Smooth muscle cell (in vitro differentiated cells): ENCODE measurements at regions not wholly inside any gene's neighbourhood (a gene's known extent, or its start where the extent isn't known, plus 50 kb on each side); places are given as distances from the start of the nearest gene placed in this dataset.

ENCODE experiments used
- DNase-seq: peaks from one replicate; lab custom pipeline; 2025; ENCODE audit not compliant: unreplicated experiment; lab: John Stamatoyannopoulos, UW
- H2AFZ ChIP-seq: fragments of 200-600 bp; sonication (generic); 2 replicates; pipeline ENCODE4 v1.6.0; 2016; ENCODE audit warnings: antibody characterized with exemption, low read depth, mild to moderate bottlenecking
- H3F3A ChIP-seq: fragments of 200-600 bp; sonication (generic); 2 replicates; pipeline ENCODE4 v1.6.0; 2017; ENCODE audit warnings: antibody characterized with exemption, low read depth
- H3K27ac ChIP-seq: fragments of 200-600 bp; sonication (generic); 2 replicates; pipeline ENCODE4 v1.5.1; 2016; ENCODE audit warnings: low read depth, mild to moderate bottlenecking
- H3K27me3 ChIP-seq: fragments of 200-600 bp; sonication (generic); 2 replicates; pipeline ENCODE4 v1.6.1; 2016; ENCODE audit warnings: low read depth, mild to moderate bottlenecking
- H3K36me3 ChIP-seq: fragments of 200-600 bp; sonication (generic); 2 replicates; pipeline ENCODE4 v1.5.1; 2016; ENCODE audit warnings: low read depth
- H3K4me1 ChIP-seq: fragments of 200-600 bp; sonication (generic); 2 replicates; pipeline ENCODE4 v1.5.1; 2016; ENCODE audit warnings: low read depth
- H3K4me2 ChIP-seq: fragments of 200-600 bp; sonication (generic); 2 replicates; pipeline ENCODE4 v1.6.0; 2016; ENCODE audit warnings: mild to moderate bottlenecking
- H3K4me3 ChIP-seq: fragments of 200-600 bp; sonication (generic); 2 replicates; pipeline ENCODE4 v1.5.1; 2016; ENCODE audit warnings: mild to moderate bottlenecking
- H3K79me2 ChIP-seq: fragments of 200-600 bp; sonication (generic); 2 replicates; pipeline ENCODE4 v1.6.0; 2016; ENCODE audit warnings: low read depth, mild to moderate bottlenecking
- H3K9ac ChIP-seq: fragments of 200-600 bp; sonication (generic); 2 replicates; pipeline ENCODE4 v1.6.0; 2016; ENCODE audit warnings: low read depth
- H3K9me3 ChIP-seq: fragments of 200-600 bp; sonication (generic); replicated peaks from 2 replicates; pipeline ENCODE4 v1.5.1; 2016; ENCODE audit warnings: low read depth
- H4K20me1 ChIP-seq: fragments of 200-600 bp; sonication (generic); 2 replicates; pipeline ENCODE4 v1.6.0; 2016; ENCODE audit warnings: low read depth
- CTCF ChIP-seq: fragments of 200-600 bp; sonication (generic); IDR thresholded peaks from 2 replicates; pipeline ENCODE4 v1.5.1; 2017; ENCODE audit warnings: borderline replicate concordance, mild to moderate bottlenecking, antibody characterized with exemption; ENCODE audit not compliant: insufficient read depth, poor library complexity, severe bottlenecking
- WGBS: methylation state at CpG from one replicate; pipeline ENCODE4 v1.1.7; 2016; ENCODE audit warnings: low lambda C conversion rate; 5-methylcytosine and 5-hydroxymethylcytosine counted together

- no peaks in the 10 kb centered on the region for H3K27me3 ChIP-seq
- no peaks in the 10 kb centered on the region for H3F3A ChIP-seq
- no peak overlapping the region for H2AFZ ChIP-seq
- H3K79me2 ChIP-seq: no peaks in the 10 kb centered on the region
- H3K4me3 ChIP-seq: no peak overlapping the region
- no peaks in the 10 kb centered on the region for H3K36me3 ChIP-seq
- no peak for DNase-seq
- H3K4me1 ChIP-seq: no peaks in the 10 kb centered on the region
- TF ChIP-seq CTCF: no peak
- WGBS: 72% methylated on average over 2 of the region's 2 CpGs
- no peak overlapping the region for H3K27ac ChIP-seq
- no peak overlapping the region for H3K4me2 ChIP-seq
- no peaks in the 10 kb centered on the region for H3K9me3 ChIP-seq
- no peaks in the 10 kb centered on the region for H4K20me1 ChIP-seq
- no peak overlapping the region for H3K9ac ChIP-seq
These were observed 601.8 kb downstream of the SLC16A7 start for GRCh38 chr12:60197589-60197988.

- Histone ChIP-seq H3F3A (no peaks in the 10 kb centered on the region), H3K36me3 (no peaks in the 10 kb centered on the region), H3K4me3 (no peak overlapping the region), H3K9ac (no peak overlapping the region), H2AFZ (no peak overlapping the region), H3K9me3 (no peaks in the 10 kb centered on the region), H3K4me1 (no peaks in the 10 kb centered on the region), H3K79me2 (no peaks in the 10 kb centered on the region), H3K27me3 (no peaks in the 10 kb centered on the region), H3K4me2 (no peak overlapping the region), H4K20me1 (no peaks in the 10 kb centered on the region), H3K27ac (no peak overlapping the region)
- DNase-seq: no peak
- WGBS: 63% methylated on average over 4 of the region's 4 CpGs
- no peak for TF ChIP-seq CTCF
These were observed 606.1 kb downstream of the SLC16A7 start for GRCh38 chr12:60201891-60202290.

- no peak overlapping the region for H3K27ac ChIP-seq
- no peaks in the 10 kb centered on the region for H3K4me1 ChIP-seq
- no peaks in the 10 kb centered on the region for H4K20me1 ChIP-seq
- H3K4me3 ChIP-seq: no peak overlapping the region
- H3K9me3 ChIP-seq: no peaks in the 10 kb centered on the region
- H3K79me2 ChIP-seq: no peaks in the 10 kb centered on the region
- no peaks in the 10 kb centered on the region for H3K36me3 ChIP-seq
- no peak for TF ChIP-seq CTCF
- no peak overlapping the region for H2AFZ ChIP-seq
- WGBS: 92% methylated on average over 1 of the region's 1 CpG
- DNase-seq: no peak
- no peak overlapping the region for H3K9ac ChIP-seq
- no peak overlapping the region for H3K4me2 ChIP-seq
- no peaks in the 10 kb centered on the region for H3F3A ChIP-seq
- no peaks in the 10 kb centered on the region for H3K27me3 ChIP-seq
These were observed 609.7 kb downstream of the SLC16A7 start for GRCh38 chr12:60205500-60205899.

- Histone ChIP-seq H3F3A (no peaks in the 10 kb centered on the region), H2AFZ (no peak overlapping the region), H4K20me1 (no peaks in the 10 kb centered on the region), H3K9ac (no peak overlapping the region), H3K79me2 (no peaks in the 10 kb centered on the region), H3K4me1 (no peaks in the 10 kb centered on the region), H3K9me3 (no peaks in the 10 kb centered on the region), H3K36me3 (no peaks in the 10 kb centered on the region), H3K4me3 (no peak overlapping the region), H3K4me2 (no peak overlapping the region), H3K27ac (no peak overlapping the region), H3K27me3 (no peaks in the 10 kb centered on the region)
- TF ChIP-seq CTCF: no peak
- DNase-seq: no peak
These were observed 613.7 kb downstream of the SLC16A7 start for GRCh38 chr12:60209521-60209920.
